Epithelial cell of esophagus (primary cell): ENCODE measurements at regions not wholly inside any gene's neighbourhood (a gene's known extent, or its start where the extent isn't known, plus 50 kb on each side); places are given as distances from the start of the nearest gene placed in this dataset.
A peak's percentile ranks its signal among the peaks of the same experiment; 100 is the strongest.

Experiments
- DNase-seq: peaks from one replicate; pipeline ENCODE4 v3.0.0; 2010; ENCODE audit warnings: low read depth
- H3K4me3 ChIP-seq: 2 replicates; pipeline ENCODE4 v1.5.1; 2011; ENCODE audit warnings: mild to moderate bottlenecking, low read length, control low read depth
- CTCF ChIP-seq: IDR thresholded peaks from 2 replicates; pipeline ENCODE4 v1.5.1; 2011; ENCODE audit warnings: low read depth, mild to moderate bottlenecking, low read length, control low read depth, inconsistent platforms; ENCODE audit not compliant: insufficient read depth; ENCODE audit errors: missing control alignments

GRCh38 chr11:127859941-127860354, 727.4 kb downstream of the ETS1 start:
- peak; percentile 24 for DNase-seq
- TF ChIP-seq CTCF = no peak
- no peak overlapping the region for H3K4me3 ChIP-seq

- H3K4me3 ChIP-seq = no peak overlapping the region
- no peak for DNase-seq
- TF ChIP-seq CTCF = no peak
These were observed 742.5 kb downstream of the ETS1 start for GRCh38 chr11:127844876-127845275.

GRCh38 chr11:127843483-127844396, 743.6 kb downstream of the ETS1 start:
- DNase-seq = peak; percentile 77
- peak; percentile 88 for TF ChIP-seq CTCF
- H3K4me3 ChIP-seq = no peak overlapping the region

- TF ChIP-seq CTCF = no peak
- no peak for DNase-seq
These were observed 762.2 kb downstream of the ETS1 start for GRCh38 chr11:127825183-127825582.

GRCh38 chr11:127818625-127819024, 768.7 kb downstream of the ETS1 start:
- TF ChIP-seq CTCF = no peak
- DNase-seq = no peak
- H3K4me3 ChIP-seq = no peak overlapping the region

More at GRCh38 chr11:127825183-127825582, 762.2 kb downstream of the ETS1 start:
- no peak overlapping the region for H3K4me3 ChIP-seq

GRCh38 chr11:127816962-127817361, 770.4 kb downstream of the ETS1 start:
- no peak overlapping the region for H3K4me3 ChIP-seq
- no peak for TF ChIP-seq CTCF
- no peak for DNase-seq
